HAP-1 (cell line): ENCODE measurements at regions not wholly inside any gene's neighbourhood (a gene's known extent, or its start where the extent isn't known, plus 50 kb on each side); places are given as distances from the start of the nearest gene placed in this dataset.

Experiments used
- DNase-seq, 2 experiments: peaks; one replicate each; pipeline ENCODE4 v3.0.0-alpha.2; 2016 to 2020; ENCODE audit warnings: low spot score in 2 of 2
- H3K27me3 ChIP-seq: fragments of 250-450 bp; sonication (Bioruptor Pico); 2 replicates; pipeline ENCODE4 v1.5.1; 2020; ENCODE audit warnings: low read depth, mild to moderate bottlenecking, moderate library complexity
- H3K36me3 ChIP-seq: fragments of 250-450 bp; sonication (Bioruptor Pico); replicated peaks from 2 replicates; pipeline ENCODE4 v1.5.1; 2020; ENCODE audit warnings: mild to moderate bottlenecking
- H3K4me1 ChIP-seq: fragments of 250-450 bp; sonication (Bioruptor Pico); 2 replicates; pipeline ENCODE4 v1.5.1; 2020; ENCODE audit warnings: mild to moderate bottlenecking
- H3K4me3 ChIP-seq: fragments of 250-450 bp; sonication (Bioruptor Pico); 2 replicates; pipeline ENCODE4 v1.5.1; 2020; ENCODE audit warnings: mild to moderate bottlenecking, moderate library complexity
- H3K9me3 ChIP-seq: fragments of 250-450 bp; sonication (Bioruptor Pico); 2 replicates; pipeline ENCODE4 v1.5.1; 2020; ENCODE audit warnings: mild to moderate bottlenecking, moderate library complexity
- in situ Hi-C: fragments of 300-500 bp; cut with MboI; formaldehyde crosslinking; loops from 3 replicates; pipeline ENCODE4 v1.14.3; 2020; ENCODE audit warnings: low sequenced_read_pairs, inconsistent platforms, mixed read lengths

- in situ Hi-C loops = no loop called here
- Histone ChIP-seq H3K36me3 (no peaks in the 10 kb centered on the region), H3K4me1 (no peaks in the 10 kb centered on the region), H3K27me3 (no peaks in the 10 kb centered on the region), H3K9me3 (no peaks in the 10 kb centered on the region), H3K4me3 (no peak overlapping the region)
- no peak for DNase-seq
Measured at GRCh38 chr12:77477907-77478533, 352.7 kb upstream of the NAV3 start.

- DNase-seq = no peak
- in situ Hi-C loops = no loop called here
- H3K27me3 ChIP-seq = no peaks in the 10 kb centered on the region
- no peaks in the 10 kb centered on the region for H3K4me1 ChIP-seq
- H3K36me3 ChIP-seq = no peaks in the 10 kb centered on the region
- H3K4me3 ChIP-seq = no peak overlapping the region
- no peaks in the 10 kb centered on the region for H3K9me3 ChIP-seq
Measured at GRCh38 chr12:77471801-77472200, 358.9 kb upstream of the NAV3 start.

- Histone ChIP-seq H3K9me3 (no peaks in the 10 kb centered on the region), H3K36me3 (no peaks in the 10 kb centered on the region), H3K4me3 (no peak overlapping the region), H3K4me1 (no peaks in the 10 kb centered on the region), H3K27me3 (no peaks in the 10 kb centered on the region)
- in situ Hi-C loops = no loop called here
- no peak for DNase-seq
Measured at GRCh38 chr12:77469578-77470333, 360.9 kb upstream of the NAV3 start.

GRCh38 chr12:77442633-77443032 is 377.3 kb upstream of the E2F7 start:
- H3K36me3 ChIP-seq = no peaks in the 10 kb centered on the region
- DNase-seq = no peak
- no peak overlapping the region for H3K4me3 ChIP-seq
- in situ Hi-C loops = no loop called here
- H3K4me1 ChIP-seq = no peaks in the 10 kb centered on the region
- 0 out of 2 replicates have a peak, but pooled peaks cover 2% of the 10 kb centered on the region for H3K27me3 ChIP-seq
- H3K9me3 ChIP-seq = no peaks in the 10 kb centered on the region

- in situ Hi-C loops = no loop called here
- Histone ChIP-seq H3K36me3 (no peaks in the 10 kb centered on the region), H3K4me3 (no peak overlapping the region), H3K4me1 (no peaks in the 10 kb centered on the region), H3K9me3 (no peaks in the 10 kb centered on the region), H3K27me3 (0 out of 2 replicates have a peak, but pooled peaks cover 2% of the 10 kb centered on the region)
- DNase-seq = no peak
Measured at GRCh38 chr12:77439749-77440148, 374.4 kb upstream of the E2F7 start.

GRCh38 chr12:77438644-77439043 is 373.3 kb upstream of the E2F7 start:
- H3K9me3 ChIP-seq = no peaks in the 10 kb centered on the region
- H3K36me3 ChIP-seq = no peaks in the 10 kb centered on the region
- in situ Hi-C loops = no loop called here
- no peak overlapping the region for H3K4me3 ChIP-seq
- no peak for DNase-seq
- no peaks in the 10 kb centered on the region for H3K27me3 ChIP-seq
- H3K4me1 ChIP-seq = no peaks in the 10 kb centered on the region

GRCh38 chr12:77437206-77437605 is 371.8 kb upstream of the E2F7 start:
- DNase-seq = no peak
- H3K9me3 ChIP-seq = no peaks in the 10 kb centered on the region

GRCh38 chr12:77435446-77436091 is 370.2 kb upstream of the E2F7 start:
- Histone ChIP-seq H3K9me3 (no peaks in the 10 kb centered on the region), H3K4me1 (no peaks in the 10 kb centered on the region), H3K4me3 (no peak overlapping the region), H3K27me3 (no peaks in the 10 kb centered on the region), H3K36me3 (no peaks in the 10 kb centered on the region)
- DNase-seq = no peak
- in situ Hi-C loops = no loop called here

More at GRCh38 chr12:77437206-77437605, 371.8 kb upstream of the E2F7 start:
- no peaks in the 10 kb centered on the region for H3K4me1 ChIP-seq
- in situ Hi-C loops = no loop called here
- H3K4me3 ChIP-seq = no peak overlapping the region
- no peaks in the 10 kb centered on the region for H3K36me3 ChIP-seq
- H3K27me3 ChIP-seq = no peaks in the 10 kb centered on the region

- in situ Hi-C loops = no loop called here
- H3K4me3 ChIP-seq = no peak overlapping the region
- H3K36me3 ChIP-seq = no peaks in the 10 kb centered on the region
- no peaks in the 10 kb centered on the region for H3K27me3 ChIP-seq
- no peaks in the 10 kb centered on the region for H3K4me1 ChIP-seq
- no peaks in the 10 kb centered on the region for H3K9me3 ChIP-seq
- DNase-seq = no peak
Measured at GRCh38 chr12:77433799-77434198, 368.4 kb upstream of the E2F7 start.

GRCh38 chr12:77429426-77429825 is 364.1 kb upstream of the E2F7 start:
- H3K27me3 ChIP-seq = no peaks in the 10 kb centered on the region
- no peaks in the 10 kb centered on the region for H3K4me1 ChIP-seq
- no peak for DNase-seq
- in situ Hi-C loops = no loop called here
- no peak overlapping the region for H3K4me3 ChIP-seq
- no peaks in the 10 kb centered on the region for H3K9me3 ChIP-seq
- no peaks in the 10 kb centered on the region for H3K36me3 ChIP-seq

- Histone ChIP-seq H3K4me3 (no peak overlapping the region), H3K27me3 (peaks cover 3% of the 10 kb centered on the region; the same call in 1 of the 2 replicates), H3K4me1 (no peaks in the 10 kb centered on the region), H3K36me3 (no peaks in the 10 kb centered on the region), H3K9me3 (no peaks in the 10 kb centered on the region)
- in situ Hi-C loops = no loop called here
- no peak for DNase-seq
Measured at GRCh38 chr12:77421152-77421551, 355.8 kb upstream of the E2F7 start.

GRCh38 chr12:77409551-77409950 is 344.2 kb upstream of the E2F7 start:
- H3K9me3 ChIP-seq = no peaks in the 10 kb centered on the region
- H3K4me3 ChIP-seq = no peak overlapping the region
- H3K27me3 ChIP-seq = peaks cover 11% of the 10 kb centered on the region
- DNase-seq = no peak
- in situ Hi-C loops = no loop called here
- H3K4me1 ChIP-seq = 0 out of 2 replicates have a peak, but pooled peaks cover 2% of the 10 kb centered on the region
- no peaks in the 10 kb centered on the region for H3K36me3 ChIP-seq

- Histone ChIP-seq H3K4me1 (0 out of 2 replicates have a peak, but pooled peaks cover 2% of the 10 kb centered on the region), H3K27me3 (peaks cover 8% of the 10 kb centered on the region), H3K36me3 (no peaks in the 10 kb centered on the region), H3K9me3 (no peaks in the 10 kb centered on the region), H3K4me3 (no peak overlapping the region)
- DNase-seq = no peak
- in situ Hi-C loops = no loop called here
Measured at GRCh38 chr12:77407931-77408330, 342.6 kb upstream of the E2F7 start.
